HepG2 (cell line): ENCODE measurements at regions not wholly inside any gene's neighbourhood (a gene's known extent, or its start where the extent isn't known, plus 50 kb on each side); places are given as distances from the start of the nearest gene placed in this dataset.

Experiments used
- ATAC-seq: fragments of 200-7000 bp; cut with Tn5 transposase; 3 replicates; pipeline ENCODE4 v1.9.1; 2020; ENCODE audit warnings: mild to moderate bottlenecking, moderate library complexity
- BruUV-seq: library from RNA; stranded (reverse); fragments of 400-500 nt; replicated peaks from 2 replicates; lab custom pipeline; 2021; lab: Mats Ljungman, UMichigan
- CTCF ChIA-PET: fragments of 300-600 bp; formaldehyde crosslinking; extraction: SDS; loops from one replicate; lab custom pipeline; 2021; ENCODE audit warnings: low total read pairs, inconsistent platforms, low intra/inter-chr PET ratio; lab: Yijun Ruan, JAX
- POLR2A ChIA-PET: fragments of 350-600 bp; sonication (Branson Sonifier 250); formaldehyde crosslinking; loops from one replicate; lab custom pipeline; 2020; ENCODE audit warnings: antibody characterized with exemption, inconsistent platforms; lab: Yijun Ruan, JAX
- DNase-seq: peaks from one replicate; pipeline ENCODE4 v3.0.0-alpha.2; 2015; ENCODE audit warnings: low spot score
- FAIRE-seq: peaks from 3 replicates; lab custom pipeline; 2011; peaks lifted over from hg19 to GRCh38; lab: Jason Lieb, UNC
- H2AFZ ChIP-seq: one replicate; pipeline ENCODE4 v1.6.1; 2011; ENCODE audit warnings: low read length, inconsistent platforms
- H3K27ac ChIP-seq: fragments of 300-600 bp; 3 replicates; pipeline ENCODE4 v1.8.0; 2011; ENCODE audit warnings: mixed run types, mild to moderate bottlenecking, mixed read lengths, low read length, inconsistent platforms; ENCODE audit not compliant: insufficient read depth; ENCODE audit errors: extremely low read length
- H3K27me3 ChIP-seq, 2 experiments: fragments of 200-600 bp in 1 of 2; 2 replicates in 1 of 2; 3 replicates in 1 of 2; pipeline versions ENCODE4 v1.6.0 to v1.8.0; 2011; ENCODE audit warnings: low read length in 2 of 2, mild to moderate bottlenecking in 2 of 2, moderate library complexity in 2 of 2, inconsistent platforms in 1 of 2; ENCODE audit not compliant: insufficient read depth in 2 of 2, control insufficient read depth in 1 of 2
- H3K36me3 ChIP-seq, 2 experiments: fragments of 200-600 bp in 1 of 2; replicated peaks in 1 of 2; 2 replicates in 1 of 2; 3 replicates in 1 of 2; pipeline versions ENCODE4 v1.5.1 to v1.8.0; 2011; ENCODE audit warnings: low read length in 2 of 2, inconsistent platforms in 1 of 2; ENCODE audit not compliant: insufficient read depth in 2 of 2, control insufficient read depth in 1 of 2
- H3K4me1 ChIP-seq: 2 replicates; pipeline ENCODE4 v1.5.1; 2012; ENCODE audit warnings: low read length, inconsistent platforms; ENCODE audit not compliant: insufficient read depth
- H3K4me2 ChIP-seq: 2 replicates; pipeline ENCODE4 v1.6.0; 2011; ENCODE audit warnings: low read depth, low read length, inconsistent platforms
- H3K4me3 ChIP-seq, 3 experiments: fragments of 200-600 bp in 1 of 3; sonication (generic), shearing (Covaris generic) in 1 of 3; replicated peaks in 1 of 3; 2 replicates each; pipeline ENCODE4 v1.5.1; 2011 to 2016; ENCODE audit warnings: low read length in 3 of 3, inconsistent platforms in 2 of 3, low read depth in 2 of 3, mild to moderate bottlenecking in 2 of 3, control low read depth in 1 of 3, mixed read lengths in 1 of 3; ENCODE audit not compliant: insufficient read depth in 1 of 3
- H3K79me2 ChIP-seq: one replicate; pipeline ENCODE4 v1.6.1; 2011; ENCODE audit warnings: low read length, inconsistent platforms; ENCODE audit not compliant: insufficient read depth
- H3K9ac ChIP-seq: 2 replicates; pipeline ENCODE4 v1.6.0; 2011; ENCODE audit warnings: mild to moderate bottlenecking, low read depth, low read length, inconsistent platforms; ENCODE audit not compliant: insufficient read depth
- H3K9me3 ChIP-seq: 2 replicates; pipeline ENCODE4 v1.5.1; 2012; ENCODE audit warnings: mild to moderate bottlenecking, low read length
- H4K20me1 ChIP-seq: 2 replicates; pipeline ENCODE4 v1.6.0; 2011; ENCODE audit warnings: inconsistent platforms, mild to moderate bottlenecking, low read length, moderate library complexity; ENCODE audit not compliant: insufficient read depth
- HOXA7 ChIP-seq: sonication (generic); formaldehyde crosslinking; IDR thresholded peaks from 2 replicates; pipeline ENCODE4 v1.8.1; 2022; ENCODE audit warnings: mild to moderate bottlenecking, missing genetic modification reagents, moderate library complexity
- NFIB ChIP-seq: sonication (generic); formaldehyde crosslinking; IDR thresholded peaks from 2 replicates; pipeline ENCODE4 v1.9.0; 2021; ENCODE audit warnings: missing genetic modification reagents, mild to moderate bottlenecking, borderline replicate concordance
- ZNF234 ChIP-seq: sonication (generic); formaldehyde crosslinking; conservative IDR thresholded peaks from 2 replicates; pipeline ENCODE4 v1.5.1; 2020; ENCODE audit warnings: mild to moderate bottlenecking, missing genetic modification reagents
- ZNF850 ChIP-seq: sonication (generic); formaldehyde crosslinking; conservative IDR thresholded peaks from 2 replicates; pipeline ENCODE4 v1.9.0; 2021; ENCODE audit warnings: mild to moderate bottlenecking, missing genetic modification reagents
- WGBS: methylation state at CpG from one replicate; pipeline ENCODE4 v1.1.6; 2017; ENCODE audit warnings: low lambda C conversion rate; 5-methylcytosine and 5-hydroxymethylcytosine counted together
- in situ Hi-C: cut with HindIII; loops from 2 replicates; pipeline ENCODE4 v1.10.0; 2017; ENCODE audit warnings: low pct_unique_long_range_greater_than_20kb; ENCODE audit not compliant: extremely low pct_ligation_motif_present
- intact Hi-C: fragments of 100-400 bp; cut with micrococcal nuclease; formaldehyde crosslinking; loops from one replicate; pipeline ENCODE4 v1.10.0; 2022; ENCODE audit not compliant: unreplicated experiment
- TF ChIP-seq, protein P1 (sequence below): sonication (generic); formaldehyde crosslinking; IDR thresholded peaks from 2 replicates; pipeline ENCODE4 v1.5.1; 2020; ENCODE audit warnings: mild to moderate bottlenecking, missing genetic modification reagents
- TF ChIP-seq, protein P2 (sequence below): sonication (generic); formaldehyde crosslinking; IDR thresholded peaks from 2 replicates; pipeline ENCODE4 v1.8.1; 2023; ENCODE audit warnings: mild to moderate bottlenecking, missing genetic modification reagents
- TF ChIP-seq, protein P3 (sequence below): sonication (generic); formaldehyde crosslinking; IDR thresholded peaks from 2 replicates; pipeline ENCODE4 v1.9.0; 2021; ENCODE audit warnings: missing genetic modification reagents, borderline replicate concordance
- TF ChIP-seq, protein P4 (sequence below): sonication (generic); formaldehyde crosslinking; IDR thresholded peaks from 2 replicates; pipeline ENCODE4 v1.4.0; 2020; ENCODE audit warnings: low read depth, mild to moderate bottlenecking, missing genetic modification reagents

DNA sequence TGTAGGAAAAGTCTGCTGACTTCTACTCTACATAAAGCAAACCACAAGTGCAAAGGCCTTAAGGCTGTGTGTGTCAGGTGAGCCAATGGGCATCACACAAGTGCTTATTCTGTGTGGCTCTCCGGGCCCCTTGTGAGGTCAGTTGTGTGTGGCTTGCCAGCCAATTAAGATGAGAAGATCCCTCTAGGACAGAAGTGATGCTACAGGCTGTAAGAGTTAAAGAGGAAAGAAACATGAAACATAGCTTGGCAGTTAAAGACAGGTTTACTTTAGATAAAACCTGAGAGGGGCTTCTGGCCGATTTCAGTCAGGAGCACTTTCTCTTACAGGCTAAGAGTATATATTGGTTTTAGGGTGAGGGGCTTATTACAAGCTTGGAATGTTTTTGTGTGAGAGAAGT lies 242.4 kb downstream of the NFATC2 start:
- Histone ChIP-seq H3K36me3 (no peaks in the 10 kb centered on the region), H3K4me2 (no peak overlapping the region), H3K4me3 (no peak overlapping the region), H4K20me1 (no peaks in the 10 kb centered on the region), H2AFZ (no peak overlapping the region), H3K9ac (no peak overlapping the region), H3K4me1 (no peaks in the 10 kb centered on the region), H3K27ac (no peak overlapping the region), H3K27me3 (peaks cover 0 to 15% of the 10 kb centered on the region in 2 experiments; a peak in 2 of 5 replicates), H3K9me3 (peaks cover 13% of the 10 kb centered on the region; the same call in 1 of the 2 replicates), H3K79me2 (no peaks in the 10 kb centered on the region)
- DNase-seq (no peak), ATAC-seq (no peak), FAIRE-seq (no peak)
- ChIA-PET CTCF (no interaction called here), POLR2A (no interaction called here)
- WGBS = 4% methylated on average over 2 of the region's 2 CpGs
- TF ChIP-seq ZNF850 (CRISPR knock-in tag) (peak; percentile 99), ZNF234 (no peak), HOXA7 (CRISPR knock-in tag) (no peak)
- TF ChIP-seq, protein P1, sequence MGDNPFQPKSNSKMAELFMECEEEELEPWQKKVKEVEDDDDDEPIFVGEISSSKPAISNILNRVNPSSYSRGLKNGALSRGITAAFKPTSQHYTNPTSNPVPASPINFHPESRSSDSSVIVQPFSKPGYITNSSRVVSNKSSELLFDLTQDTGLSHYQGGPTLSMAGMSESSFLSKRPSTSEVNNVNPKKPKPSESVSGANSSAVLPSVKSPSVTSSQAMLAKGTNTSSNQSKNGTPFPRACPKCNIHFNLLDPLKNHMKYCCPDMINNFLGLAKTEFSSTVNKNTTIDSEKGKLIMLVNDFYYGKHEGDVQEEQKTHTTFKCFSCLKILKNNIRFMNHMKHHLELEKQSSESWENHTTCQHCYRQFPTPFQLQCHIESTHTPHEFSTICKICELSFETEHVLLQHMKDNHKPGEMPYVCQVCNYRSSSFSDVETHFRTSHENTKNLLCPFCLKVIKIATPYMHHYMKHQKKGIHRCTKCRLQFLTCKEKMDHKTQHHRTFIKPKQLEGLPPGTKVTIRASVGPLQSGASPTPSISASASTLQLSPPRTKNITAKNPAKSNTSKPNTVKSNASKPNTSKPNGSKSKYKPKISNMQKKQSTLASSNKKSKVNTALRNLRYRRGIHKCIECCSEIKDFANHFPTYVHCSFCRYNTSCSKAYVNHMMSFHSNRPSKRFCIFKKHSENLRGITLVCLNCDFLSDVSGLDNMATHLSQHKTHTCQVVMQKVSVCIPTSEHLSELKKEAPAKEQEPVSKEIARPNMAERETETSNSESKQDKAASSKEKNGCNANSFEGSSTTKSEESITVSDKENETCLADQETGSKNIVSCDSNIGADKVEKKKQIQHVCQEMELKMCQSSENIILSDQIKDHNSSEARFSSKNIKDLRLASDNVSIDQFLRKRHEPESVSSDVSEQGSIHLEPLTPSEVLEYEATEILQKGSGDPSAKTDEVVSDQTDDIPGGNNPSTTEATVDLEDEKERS (CRISPR knock-in tag) = peak; percentile 66; the same call in 1 of the 2 replicates
- no TSS peak for BruUV-seq
- intact Hi-C loops = no loop called here
- in situ Hi-C loops = loop anchor here (25.0 kb wide), 1 partner anchor 513 kb away; the partner anchor contains the start of gene BCAS4

DNA sequence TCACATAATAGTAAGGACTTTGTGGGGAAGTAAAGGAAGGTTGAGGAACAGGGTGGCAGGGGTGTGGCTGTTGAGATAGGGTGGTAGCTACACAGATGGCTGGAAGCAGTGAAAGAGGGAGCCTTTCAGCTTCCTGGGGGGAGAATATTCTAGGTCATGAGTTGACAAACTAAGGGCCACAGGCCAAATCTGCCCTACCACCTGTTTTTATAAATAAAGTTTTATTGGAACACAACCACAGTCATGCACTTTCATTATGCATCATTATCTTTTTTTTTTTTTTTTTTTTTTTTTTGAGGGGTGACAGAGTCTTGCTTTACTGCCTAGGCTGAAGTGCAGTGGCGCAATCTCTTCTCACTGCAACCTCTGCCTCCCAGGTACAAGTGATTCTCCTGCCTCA lies 243.1 kb downstream of the NFATC2 start:
- POLR2A ChIA-PET = no interaction called here
- WGBS = 3% methylated on average over 1 of the region's 1 CpG
- no peak for ATAC-seq
- TF ChIP-seq, protein P2, sequence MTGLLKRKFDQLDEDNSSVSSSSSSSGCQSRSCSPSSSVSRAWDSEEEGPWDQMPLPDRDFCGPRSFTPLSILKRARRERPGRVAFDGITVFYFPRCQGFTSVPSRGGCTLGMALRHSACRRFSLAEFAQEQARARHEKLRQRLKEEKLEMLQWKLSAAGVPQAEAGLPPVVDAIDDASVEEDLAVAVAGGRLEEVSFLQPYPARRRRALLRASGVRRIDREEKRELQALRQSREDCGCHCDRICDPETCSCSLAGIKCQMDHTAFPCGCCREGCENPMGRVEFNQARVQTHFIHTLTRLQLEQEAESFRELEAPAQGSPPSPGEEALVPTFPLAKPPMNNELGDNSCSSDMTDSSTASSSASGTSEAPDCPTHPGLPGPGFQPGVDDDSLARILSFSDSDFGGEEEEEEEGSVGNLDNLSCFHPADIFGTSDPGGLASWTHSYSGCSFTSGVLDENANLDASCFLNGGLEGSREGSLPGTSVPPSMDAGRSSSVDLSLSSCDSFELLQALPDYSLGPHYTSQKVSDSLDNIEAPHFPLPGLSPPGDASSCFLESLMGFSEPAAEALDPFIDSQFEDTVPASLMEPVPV = no peak
- TF ChIP-seq, protein P3, sequence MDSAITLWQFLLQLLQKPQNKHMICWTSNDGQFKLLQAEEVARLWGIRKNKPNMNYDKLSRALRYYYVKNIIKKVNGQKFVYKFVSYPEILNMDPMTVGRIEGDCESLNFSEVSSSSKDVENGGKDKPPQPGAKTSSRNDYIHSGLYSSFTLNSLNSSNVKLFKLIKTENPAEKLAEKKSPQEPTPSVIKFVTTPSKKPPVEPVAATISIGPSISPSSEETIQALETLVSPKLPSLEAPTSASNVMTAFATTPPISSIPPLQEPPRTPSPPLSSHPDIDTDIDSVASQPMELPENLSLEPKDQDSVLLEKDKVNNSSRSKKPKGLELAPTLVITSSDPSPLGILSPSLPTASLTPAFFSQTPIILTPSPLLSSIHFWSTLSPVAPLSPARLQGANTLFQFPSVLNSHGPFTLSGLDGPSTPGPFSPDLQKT (CRISPR knock-in tag) = no peak
- TF ChIP-seq, protein P4, sequence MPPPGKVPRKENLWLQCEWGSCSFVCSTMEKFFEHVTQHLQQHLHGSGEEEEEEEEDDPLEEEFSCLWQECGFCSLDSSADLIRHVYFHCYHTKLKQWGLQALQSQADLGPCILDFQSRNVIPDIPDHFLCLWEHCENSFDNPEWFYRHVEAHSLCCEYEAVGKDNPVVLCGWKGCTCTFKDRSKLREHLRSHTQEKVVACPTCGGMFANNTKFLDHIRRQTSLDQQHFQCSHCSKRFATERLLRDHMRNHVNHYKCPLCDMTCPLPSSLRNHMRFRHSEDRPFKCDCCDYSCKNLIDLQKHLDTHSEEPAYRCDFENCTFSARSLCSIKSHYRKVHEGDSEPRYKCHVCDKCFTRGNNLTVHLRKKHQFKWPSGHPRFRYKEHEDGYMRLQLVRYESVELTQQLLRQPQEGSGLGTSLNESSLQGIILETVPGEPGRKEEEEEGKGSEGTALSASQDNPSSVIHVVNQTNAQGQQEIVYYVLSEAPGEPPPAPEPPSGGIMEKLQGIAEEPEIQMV = no peak
- TF ChIP-seq NFIB = no peak

More for the DNA sequence above, 243.1 kb downstream of the NFATC2 start:
- intact Hi-C loops = no loop called here
- Histone ChIP-seq H3K4me3 (no peak overlapping the region), H3K27ac (no peak overlapping the region), H3K79me2 (no peaks in the 10 kb centered on the region), H2AFZ (no peak overlapping the region), H3K4me1 (no peaks in the 10 kb centered on the region), H3K9ac (no peak overlapping the region), H4K20me1 (no peaks in the 10 kb centered on the region), H3K36me3 (no peaks in the 10 kb centered on the region), H3K9me3 (peaks cover 13% of the 10 kb centered on the region; the same call in 1 of the 2 replicates), H3K4me2 (no peak overlapping the region), H3K27me3 (peaks cover 0 to 15% of the 10 kb centered on the region in 2 experiments; a peak in 2 of 5 replicates)
- in situ Hi-C loops = no loop called here
- no TSS peak for BruUV-seq
- CTCF ChIA-PET = no interaction called here
- no peak for FAIRE-seq
- no peak for DNase-seq
